Immature natural killer cell (primary cell): ENCODE measurements at regions not wholly inside any gene's neighbourhood (a gene's known extent, or its start where the extent isn't known, plus 50 kb on each side); places are given as distances from the start of the nearest gene placed in this dataset.

Source experiments
- DNase-seq, 3 donors: peaks; one replicate each; pipeline ENCODE4 v3.0.0; 2022; ENCODE audit warnings: mixed read lengths in 1 of 3
- H3K27ac Mint-ChIP-seq, 6 donors: one replicate each; pipeline ENCODE4 v1.8.0; 2020; ENCODE audit warnings: mixed read lengths in 6 of 6, mild to moderate bottlenecking in 5 of 6, inconsistent platforms in 4 of 6, moderate library complexity in 3 of 6
- H3K27me3 Mint-ChIP-seq, 3 donors: one replicate each; pipeline ENCODE4 v1.8.0; 2020 to 2021; ENCODE audit warnings: low read depth in 3 of 3, mild to moderate bottlenecking in 3 of 3, mixed read lengths in 3 of 3, moderate library complexity in 3 of 3, inconsistent platforms in 1 of 3
- H3K36me3 Mint-ChIP-seq, 3 donors: one replicate each; pipeline ENCODE4 v1.8.0; 2020; ENCODE audit warnings: mixed read lengths in 3 of 3, inconsistent platforms in 2 of 3, mild to moderate bottlenecking in 2 of 3
- H3K4me1 Mint-ChIP-seq, 2 donors: one replicate each; pipeline ENCODE4 v1.8.0; 2020; ENCODE audit warnings: inconsistent platforms in 2 of 2, mild to moderate bottlenecking in 2 of 2, mixed read lengths in 2 of 2, moderate library complexity in 1 of 2
- H3K4me3 Mint-ChIP-seq, 5 donors: one replicate each; pipeline ENCODE4 v1.8.0; 2020; ENCODE audit warnings: mild to moderate bottlenecking in 5 of 5, mixed read lengths in 5 of 5, inconsistent platforms in 3 of 5, moderate library complexity in 3 of 5
- H3K9me3 Mint-ChIP-seq, 6 donors: one replicate each; pipeline ENCODE4 v1.8.0; 2020; ENCODE audit warnings: mild to moderate bottlenecking in 6 of 6, mixed read lengths in 6 of 6, inconsistent platforms in 4 of 6, moderate library complexity in 3 of 6

GRCh38 chr2:3948191-3948590 is 244.8 kb downstream of the DCDC2C start:
- DNase-seq = no peak
- H3K27ac Mint-ChIP-seq = no peak overlapping the region
- peaks cover 0 to 2% (median 0%) of the 10 kb centered on the region in 6 donors for H3K9me3 Mint-ChIP-seq
- H3K4me3 Mint-ChIP-seq = no peak overlapping the region
- H3K27me3 Mint-ChIP-seq = peaks cover 0 to 2% (median under 1%) of the 10 kb centered on the region in 3 donors
- no peaks in the 10 kb centered on the region for H3K36me3 Mint-ChIP-seq
- H3K4me1 Mint-ChIP-seq = no peaks in the 10 kb centered on the region

- Mint-ChIP-seq H3K27ac (no peak overlapping the region), H3K4me3 (no peak overlapping the region), H3K9me3 (no peaks in the 10 kb centered on the region), H3K27me3 (peaks cover 2 to 3% (median 3%) of the 10 kb centered on the region in 3 donors), H3K4me1 (no peaks in the 10 kb centered on the region), H3K36me3 (no peaks in the 10 kb centered on the region)
- no peak for DNase-seq
These were observed 248.0 kb downstream of the DCDC2C start for GRCh38 chr2:3951131-3951954.

- Mint-ChIP-seq H3K4me3 (no peak overlapping the region), H3K27me3 (peaks cover 2 to 5% (median 3%) of the 10 kb centered on the region in 3 donors), H3K9me3 (no peaks in the 10 kb centered on the region), H3K27ac (no peak overlapping the region), H3K4me1 (no peaks in the 10 kb centered on the region), H3K36me3 (no peaks in the 10 kb centered on the region)
- DNase-seq = no peak
These were observed 249.6 kb downstream of the DCDC2C start for GRCh38 chr2:3952866-3953516.

- no peak overlapping the region for H3K27ac Mint-ChIP-seq
- peaks cover 2 to 5% (median 3%) of the 10 kb centered on the region in 3 donors for H3K27me3 Mint-ChIP-seq
- no peaks in the 10 kb centered on the region for H3K4me1 Mint-ChIP-seq
- H3K36me3 Mint-ChIP-seq = no peaks in the 10 kb centered on the region
- no peak for DNase-seq
- H3K4me3 Mint-ChIP-seq = no peak overlapping the region
- H3K9me3 Mint-ChIP-seq = no peaks in the 10 kb centered on the region
These were observed 250.9 kb downstream of the DCDC2C start for GRCh38 chr2:3954261-3954660.

- Mint-ChIP-seq H3K4me1 (no peaks in the 10 kb centered on the region), H3K4me3 (no peak overlapping the region), H3K36me3 (no peaks in the 10 kb centered on the region), H3K27me3 (peaks cover 2 to 9% (median 4%) of the 10 kb centered on the region in 3 donors), H3K9me3 (peaks cover 0 to 3% (median 0%) of the 10 kb centered on the region in 6 donors), H3K27ac (no peak overlapping the region)
- DNase-seq = no peak
These were observed 253.0 kb downstream of the DCDC2C start for GRCh38 chr2:3956406-3956805.

GRCh38 chr2:3956892-3957291 is 253.5 kb downstream of the DCDC2C start:
- H3K4me1 Mint-ChIP-seq = no peaks in the 10 kb centered on the region
- H3K9me3 Mint-ChIP-seq = peaks cover 0 to 3% (median 0%) of the 10 kb centered on the region in 6 donors
- no peak for DNase-seq
- H3K36me3 Mint-ChIP-seq = no peaks in the 10 kb centered on the region
- H3K27me3 Mint-ChIP-seq = peaks cover 4 to 9% (median 5%) of the 10 kb centered on the region in 3 donors
- H3K27ac Mint-ChIP-seq = no peak overlapping the region
- H3K4me3 Mint-ChIP-seq = no peak overlapping the region

- DNase-seq = no peak
These were observed 255.1 kb downstream of the DCDC2C start for GRCh38 chr2:3958465-3958864.

DNA sequence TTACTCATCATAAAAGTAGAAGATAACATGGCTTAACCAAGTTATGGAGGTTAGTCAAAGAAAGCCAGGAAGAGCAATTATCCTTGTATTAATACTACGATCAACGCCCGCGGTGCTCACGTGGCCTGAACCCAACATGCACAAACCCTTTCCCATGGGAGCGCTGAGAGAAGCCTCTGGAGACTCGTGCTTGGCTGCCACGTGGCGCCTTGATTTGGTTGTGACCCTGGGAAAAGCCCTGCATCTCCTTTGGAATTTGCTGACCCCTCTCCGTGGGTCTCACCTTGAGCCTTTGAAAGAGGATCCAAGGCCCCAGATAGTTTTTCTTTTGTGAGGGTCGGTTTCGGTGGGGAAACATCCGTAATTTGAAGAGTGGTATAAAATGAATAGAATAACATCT is 255.6 kb downstream of the DCDC2C start:
- Mint-ChIP-seq H3K27me3 (peaks cover 3 to 9% (median 7%) of the 10 kb centered on the region in 3 donors), H3K4me1 (no peaks in the 10 kb centered on the region), H3K4me3 (no peak overlapping the region), H3K36me3 (no peaks in the 10 kb centered on the region), H3K27ac (no peak overlapping the region), H3K9me3 (peaks cover 0 to 3% (median 0%) of the 10 kb centered on the region in 6 donors)
- DNase-seq = no peak

More at GRCh38 chr2:3958465-3958864, 255.1 kb downstream of the DCDC2C start:
- H3K27me3 Mint-ChIP-seq = peaks cover 4 to 9% (median 6%) of the 10 kb centered on the region in 3 donors
- no peaks in the 10 kb centered on the region for H3K4me1 Mint-ChIP-seq
- H3K36me3 Mint-ChIP-seq = no peaks in the 10 kb centered on the region
- H3K9me3 Mint-ChIP-seq = peaks cover 0 to 3% (median 0%) of the 10 kb centered on the region in 6 donors
- no peak overlapping the region for H3K27ac Mint-ChIP-seq
- H3K4me3 Mint-ChIP-seq = no peak overlapping the region

GRCh38 chr2:3959372-3959771 is 256.0 kb downstream of the DCDC2C start:
- Mint-ChIP-seq H3K4me3 (no peak overlapping the region), H3K4me1 (no peaks in the 10 kb centered on the region), H3K27ac (no peak overlapping the region), H3K27me3 (peaks cover 2 to 8% (median 7%) of the 10 kb centered on the region in 3 donors), H3K9me3 (peaks cover 0 to 3% (median 0%) of the 10 kb centered on the region in 6 donors), H3K36me3 (no peaks in the 10 kb centered on the region)
- peak; percentile 13 to 33 (median 30) for DNase-seq

DNA sequence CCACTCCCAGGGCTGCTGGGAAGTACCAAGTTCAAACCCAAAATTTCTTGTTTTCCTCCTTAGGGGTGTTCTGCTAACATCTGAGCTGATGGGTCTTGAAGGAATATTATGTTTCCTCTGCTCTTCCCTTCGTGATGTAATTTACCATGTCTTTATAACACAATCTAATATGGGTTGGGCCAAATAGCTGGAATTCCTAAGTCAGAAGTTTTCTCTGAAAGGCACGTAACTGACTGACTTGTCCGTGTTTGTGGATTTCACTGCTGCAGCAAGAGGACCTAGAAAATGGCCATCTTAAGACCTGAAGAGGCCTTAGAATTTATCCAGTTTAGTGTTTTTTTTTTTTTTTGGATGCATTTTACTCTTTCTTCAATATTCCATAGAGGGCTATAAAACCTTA is 256.7 kb downstream of the DCDC2C start:
- H3K27ac Mint-ChIP-seq = no peak overlapping the region
- peaks cover 0 to 3% (median 0%) of the 10 kb centered on the region in 6 donors for H3K9me3 Mint-ChIP-seq
- DNase-seq = no peak
- peaks cover 2 to 7% (median 7%) of the 10 kb centered on the region in 3 donors for H3K27me3 Mint-ChIP-seq
- no peaks in the 10 kb centered on the region for H3K36me3 Mint-ChIP-seq
- no peak overlapping the region for H3K4me3 Mint-ChIP-seq
- H3K4me1 Mint-ChIP-seq = no peaks in the 10 kb centered on the region

DNA sequence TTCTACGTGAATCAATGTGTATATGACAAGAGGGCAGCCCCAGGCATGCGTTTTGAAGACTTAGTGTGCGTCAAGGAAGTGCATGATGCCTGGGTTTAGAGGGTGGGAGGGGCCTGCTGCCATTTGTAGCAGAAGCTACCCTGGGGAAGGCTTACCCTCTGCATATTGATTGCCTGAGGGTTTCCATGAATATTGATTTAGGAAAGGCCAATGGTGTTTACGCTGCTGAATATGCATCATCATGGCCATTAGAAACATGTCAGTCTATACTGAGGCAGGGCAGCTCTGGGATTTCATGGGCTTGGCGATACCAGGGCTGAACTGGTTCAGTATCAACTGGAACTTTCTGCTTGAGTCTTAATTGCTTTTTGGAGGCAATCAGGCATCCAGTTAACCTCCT is 259.3 kb downstream of the DCDC2C start:
- Mint-ChIP-seq H3K27ac (peak overlapping the region in 1 of 6 donors; percentile 12), H3K4me1 (no peaks in the 10 kb centered on the region), H3K9me3 (peaks cover 0 to 3% (median 0%) of the 10 kb centered on the region in 6 donors), H3K36me3 (no peaks in the 10 kb centered on the region), H3K27me3 (peaks cover 2 to 9% (median 4%) of the 10 kb centered on the region in 3 donors), H3K4me3 (no peak overlapping the region)
- DNase-seq = no peak

GRCh38 chr2:3965211-3965610 is 261.8 kb downstream of the DCDC2C start:
- Mint-ChIP-seq H3K9me3 (peaks cover 0 to 3% (median 0%) of the 10 kb centered on the region in 6 donors), H3K27ac (no peak overlapping the region), H3K27me3 (peaks cover 2 to 8% (median 3%) of the 10 kb centered on the region in 3 donors), H3K4me1 (no peaks in the 10 kb centered on the region), H3K36me3 (no peaks in the 10 kb centered on the region), H3K4me3 (no peak overlapping the region)
- no peak for DNase-seq

DNA sequence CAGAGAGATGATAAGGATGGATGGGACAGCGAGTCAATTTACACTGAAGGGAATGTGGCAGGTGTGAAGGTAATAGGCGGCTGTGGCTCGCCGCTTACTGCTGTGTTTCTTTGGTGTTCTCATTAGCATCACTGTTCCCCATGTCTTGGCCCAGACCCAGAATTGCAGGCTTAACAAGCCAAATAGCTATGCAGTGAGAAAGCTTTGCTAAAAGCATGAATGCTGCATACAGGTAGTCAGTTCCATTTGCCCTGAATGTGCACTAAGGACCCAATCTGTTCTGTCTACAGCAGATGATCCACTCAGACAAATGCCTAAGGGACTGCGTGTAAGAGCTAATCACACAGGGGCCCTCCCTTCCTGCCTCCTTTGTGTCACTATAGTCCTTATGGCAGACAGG is 262.6 kb downstream of the DCDC2C start:
- Mint-ChIP-seq H3K27me3 (peaks cover 2 to 5% (median 3%) of the 10 kb centered on the region in 3 donors), H3K4me3 (no peak overlapping the region), H3K4me1 (no peaks in the 10 kb centered on the region), H3K9me3 (peaks cover 0 to 3% (median 0%) of the 10 kb centered on the region in 6 donors), H3K36me3 (no peaks in the 10 kb centered on the region), H3K27ac (no peak overlapping the region)
- no peak for DNase-seq

- H3K4me1 Mint-ChIP-seq = no peaks in the 10 kb centered on the region
- peaks cover 2 to 5% (median 3%) of the 10 kb centered on the region in 3 donors for H3K27me3 Mint-ChIP-seq
- no peaks in the 10 kb centered on the region for H3K9me3 Mint-ChIP-seq
- H3K4me3 Mint-ChIP-seq = no peak overlapping the region
- no peak for DNase-seq
- no peak overlapping the region for H3K27ac Mint-ChIP-seq
- H3K36me3 Mint-ChIP-seq = no peaks in the 10 kb centered on the region
These were observed 263.1 kb downstream of the DCDC2C start for GRCh38 chr2:3966470-3966869.
